Activated CD4-positive, alpha-beta T cell treated with anti-CD3 and anti-CD28 coated beads, Interleukin-2, amount 10 ng/mL, durations not matched to agents 7 days and 5 days (primary cell): ENCODE measurements at regions not wholly inside any gene's neighbourhood (a gene's known extent, or its start where the extent isn't known, plus 50 kb on each side); places are given as distances from the start of the nearest gene placed in this dataset.

Experiments
- CTCF ChIA-PET: fragments of 350-600 bp; sonication (Branson Sonifier 250); formaldehyde crosslinking; loops from one replicate; lab custom pipeline; 2021; ENCODE audit warnings: antibody characterized with exemption; lab: Charles Lee
- POLR2A ChIA-PET: fragments of 350-600 bp; sonication (Branson Sonifier 250); formaldehyde crosslinking; loops from one replicate; lab custom pipeline; 2021; ENCODE audit warnings: antibody characterized with exemption; lab: Charles Lee
- DNase-seq: peaks from one replicate; pipeline ENCODE4 v3.0.0-alpha.2; 2020
- H3K27ac Mint-ChIP-seq: one replicate; pipeline ENCODE4 v1.8.0; 2021; ENCODE audit warnings: mild to moderate bottlenecking, moderate library complexity, mixed read lengths
- H3K27me3 Mint-ChIP-seq: one replicate; pipeline ENCODE4 v1.8.0; 2021; ENCODE audit warnings: mixed read lengths
- H3K36me3 Mint-ChIP-seq: one replicate; pipeline ENCODE4 v1.8.0; 2021; ENCODE audit warnings: low read depth, mixed read lengths
- H3K4me1 Mint-ChIP-seq: one replicate; pipeline ENCODE4 v1.8.0; 2021; ENCODE audit warnings: mixed read lengths
- H3K4me3 Mint-ChIP-seq: one replicate; pipeline ENCODE4 v1.8.0; 2021; ENCODE audit warnings: mild to moderate bottlenecking, moderate library complexity, mixed read lengths
- H3K9me3 Mint-ChIP-seq: one replicate; pipeline ENCODE4 v1.8.0; 2021; ENCODE audit warnings: mixed read lengths

DNA sequence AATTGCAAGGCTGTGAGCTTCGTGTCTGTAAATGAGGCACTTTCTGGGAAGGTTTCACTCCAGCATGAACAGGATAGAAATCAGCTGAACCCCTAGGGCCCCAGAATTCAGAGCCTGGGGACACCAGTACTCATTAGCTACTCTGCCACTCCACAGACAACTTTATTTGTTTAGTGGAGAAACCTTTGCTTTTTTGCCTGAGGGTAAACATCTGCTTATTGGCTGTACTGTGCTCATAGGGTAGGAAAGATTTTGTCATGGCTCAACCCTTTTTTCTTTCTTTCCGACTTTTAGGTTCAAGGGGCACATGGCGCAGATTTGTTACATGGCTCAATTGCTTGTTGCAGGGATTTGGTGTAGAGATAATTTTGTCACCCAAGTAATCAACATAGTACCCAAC is 138.4 kb upstream of the BACE2 start:
- no peaks in the 10 kb centered on the region for H3K4me1 Mint-ChIP-seq
- no peak for DNase-seq
- ChIA-PET POLR2A (no interaction called here), CTCF (no interaction called here)
- no peak overlapping the region for H3K4me3 Mint-ChIP-seq
- H3K27me3 Mint-ChIP-seq = peaks cover 1% of the 10 kb centered on the region
- no peak overlapping the region for H3K27ac Mint-ChIP-seq
- no peaks in the 10 kb centered on the region for H3K9me3 Mint-ChIP-seq
- no peaks in the 10 kb centered on the region for H3K36me3 Mint-ChIP-seq

DNA sequence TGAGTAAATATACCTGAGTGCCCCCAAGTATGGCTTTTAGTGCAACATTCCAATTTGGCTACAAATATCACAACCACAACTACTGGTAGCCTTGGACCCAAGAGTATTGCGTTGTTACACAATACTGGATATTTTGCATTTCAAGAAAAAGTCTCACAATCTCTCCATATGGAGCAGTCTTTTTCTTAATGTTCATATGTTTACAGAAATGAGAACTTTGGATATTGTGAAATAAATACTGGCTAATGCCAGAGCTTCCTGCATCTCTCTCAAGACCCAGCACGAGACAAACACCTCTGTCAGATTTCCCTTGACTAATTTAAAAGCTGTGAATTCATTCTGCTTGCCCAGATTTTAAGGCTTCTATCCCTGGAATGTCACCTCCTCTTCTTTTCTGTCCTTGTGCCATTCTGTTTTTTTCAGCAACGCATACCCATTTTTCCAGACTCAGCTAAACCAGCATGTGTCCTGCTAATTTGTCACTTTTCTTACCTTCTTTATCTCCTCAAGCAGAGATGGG is 136.2 kb upstream of the BACE2 start:
- POLR2A ChIA-PET = no interaction called here
- H3K27me3 Mint-ChIP-seq = peaks cover 1% of the 10 kb centered on the region
- H3K4me1 Mint-ChIP-seq = no peaks in the 10 kb centered on the region
- H3K9me3 Mint-ChIP-seq = no peaks in the 10 kb centered on the region
- no peaks in the 10 kb centered on the region for H3K36me3 Mint-ChIP-seq
- no peak overlapping the region for H3K27ac Mint-ChIP-seq
- DNase-seq = no peak
- CTCF ChIA-PET = interaction anchor here (0.6 kb wide), 1 partner anchor 270 kb away, joined by 3 read pairs; no protein-coding TSS in a partner anchor
- no peak overlapping the region for H3K4me3 Mint-ChIP-seq

DNA sequence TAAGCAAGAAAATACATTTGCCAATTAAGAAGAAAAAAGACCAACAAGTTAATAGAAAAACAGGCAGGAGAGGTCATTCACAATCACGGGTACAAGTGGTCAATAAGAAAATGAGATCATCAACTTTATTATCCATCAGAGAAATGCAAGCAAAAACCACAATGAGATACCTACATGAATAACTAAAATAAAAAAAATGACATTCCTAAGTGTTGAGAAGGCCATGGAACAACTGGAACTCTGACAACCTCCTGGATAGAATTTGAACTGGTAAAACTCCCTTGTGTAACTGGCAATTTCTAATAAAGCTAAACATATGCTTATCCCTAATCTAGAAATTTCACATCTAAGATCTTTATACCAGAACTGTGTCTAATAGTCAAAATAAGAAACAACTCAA is 135.4 kb upstream of the BACE2 start:
- ChIA-PET CTCF (interaction anchor here (0.6 kb wide), 1 partner anchor 270 kb away, joined by 3 read pairs; no protein-coding TSS in a partner anchor), POLR2A (no interaction called here)
- H3K4me3 Mint-ChIP-seq = no peak overlapping the region
- no peaks in the 10 kb centered on the region for H3K9me3 Mint-ChIP-seq
- H3K27me3 Mint-ChIP-seq = peaks cover under 1% of the 10 kb centered on the region
- DNase-seq = no peak
- no peaks in the 10 kb centered on the region for H3K36me3 Mint-ChIP-seq
- no peak overlapping the region for H3K27ac Mint-ChIP-seq
- no peaks in the 10 kb centered on the region for H3K4me1 Mint-ChIP-seq

DNA sequence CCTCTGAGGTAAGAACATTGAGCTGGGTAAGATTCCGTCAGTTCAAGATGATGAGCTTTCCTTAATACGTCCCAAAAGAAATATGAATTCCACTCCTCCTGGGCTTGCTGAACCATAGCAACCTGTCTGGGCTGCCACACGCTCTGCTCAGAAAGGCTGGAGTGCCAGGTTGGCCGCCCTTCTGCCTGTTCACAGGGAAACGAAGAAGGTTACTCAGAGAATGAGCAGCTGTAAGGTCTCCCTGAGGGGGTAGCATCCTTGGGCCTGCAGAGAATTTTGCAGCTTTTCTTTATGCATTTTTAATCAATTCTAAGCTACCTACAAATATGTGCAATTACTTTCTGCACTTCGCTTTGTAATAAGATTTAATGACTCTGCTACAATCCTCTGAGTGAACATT is 130.7 kb upstream of the BACE2 start:
- Mint-ChIP-seq H3K27me3 (no peaks in the 10 kb centered on the region), H3K27ac (no peak overlapping the region), H3K36me3 (no peaks in the 10 kb centered on the region), H3K4me3 (no peak overlapping the region), H3K4me1 (no peaks in the 10 kb centered on the region), H3K9me3 (no peaks in the 10 kb centered on the region)
- CTCF ChIA-PET = interaction anchor here (0.7 kb wide), 1 partner anchor 334 kb away, joined by 3 read pairs; no protein-coding TSS in a partner anchor
- DNase-seq = no peak
- POLR2A ChIA-PET = no interaction called here

DNA sequence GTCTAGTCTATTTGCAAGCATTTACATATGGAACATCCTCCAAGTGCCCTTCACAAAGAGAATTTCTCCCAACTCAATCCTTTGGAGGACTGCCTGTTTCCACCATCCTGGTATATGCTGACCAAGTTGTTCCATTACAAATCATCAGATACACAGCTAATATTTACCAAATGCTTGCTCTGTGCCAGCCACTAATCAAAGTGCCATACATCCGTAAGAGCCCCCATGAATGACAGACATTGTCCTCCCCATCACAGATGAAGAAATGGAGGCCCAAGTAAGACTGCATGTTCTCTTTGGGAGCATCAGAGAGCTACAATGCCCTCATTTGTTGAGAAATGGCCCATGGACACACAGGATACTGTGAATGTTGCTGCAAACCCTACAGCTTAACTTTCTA is 130.0 kb upstream of the BACE2 start:
- no peak for DNase-seq
- Mint-ChIP-seq H3K4me3 (no peak overlapping the region), H3K4me1 (no peaks in the 10 kb centered on the region), H3K27me3 (no peaks in the 10 kb centered on the region), H3K27ac (no peak overlapping the region), H3K36me3 (no peaks in the 10 kb centered on the region), H3K9me3 (no peaks in the 10 kb centered on the region)
- ChIA-PET POLR2A (no interaction called here), CTCF (no interaction called here)

DNA sequence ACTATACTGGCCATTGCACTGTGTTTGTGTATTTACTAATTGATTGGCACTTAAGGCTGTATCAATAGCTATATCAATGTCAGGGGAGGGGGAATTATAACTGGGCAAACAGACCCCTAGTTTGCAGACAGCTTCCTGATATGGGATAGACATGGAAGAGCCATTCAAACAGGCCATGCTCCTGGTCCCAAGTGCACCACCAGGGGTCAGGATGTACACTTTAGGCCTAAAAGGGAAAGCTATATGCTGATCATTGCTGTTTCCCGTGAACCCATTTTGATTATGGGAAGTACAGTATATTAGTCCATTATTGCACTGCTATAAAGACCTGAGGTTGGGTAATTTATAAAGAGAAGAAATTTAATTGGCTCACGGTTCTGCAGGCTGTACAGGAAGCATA is 124.9 kb upstream of the BACE2 start:
- DNase-seq = no peak
- Mint-ChIP-seq H3K9me3 (no peaks in the 10 kb centered on the region), H3K4me1 (no peaks in the 10 kb centered on the region), H3K4me3 (no peak overlapping the region), H3K27me3 (peaks cover 4% of the 10 kb centered on the region), H3K27ac (no peak overlapping the region), H3K36me3 (no peaks in the 10 kb centered on the region)
- POLR2A ChIA-PET = no interaction called here
- CTCF ChIA-PET = no interaction called here

DNA sequence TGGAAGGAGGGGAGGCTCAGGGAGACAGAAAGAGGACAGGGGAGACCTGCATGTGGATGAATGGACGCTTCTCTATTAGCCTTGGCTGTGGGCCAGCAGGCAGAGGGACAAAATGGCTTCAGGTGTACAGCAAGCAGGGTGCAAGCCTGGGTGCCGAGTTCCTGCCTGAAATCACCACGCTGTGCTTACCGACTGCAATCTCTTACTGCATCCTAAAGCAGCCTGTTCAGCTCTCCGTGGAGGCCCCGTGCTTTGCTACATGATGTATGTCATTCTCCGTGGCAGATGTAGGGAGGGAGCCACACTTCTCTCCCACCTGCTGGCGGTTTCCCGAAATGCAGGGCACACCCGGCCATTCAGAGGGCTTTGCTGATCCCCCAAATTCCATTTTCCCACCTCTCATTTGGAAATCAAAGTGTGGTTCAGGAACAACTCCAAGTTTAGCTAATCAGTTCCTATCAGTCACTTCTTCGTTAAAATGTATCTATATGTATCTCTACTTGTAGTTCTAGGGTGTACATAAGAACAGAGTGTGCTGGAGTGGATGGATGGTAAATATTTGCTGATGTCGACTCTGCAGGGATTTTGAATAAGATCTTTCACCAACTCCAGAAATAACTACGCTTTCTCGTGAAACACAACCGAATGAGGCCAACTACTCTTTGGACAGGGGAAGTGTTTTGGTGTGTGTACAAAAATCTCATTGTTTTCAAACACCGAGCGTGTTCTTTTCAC is 122.3 kb upstream of the BACE2 start:
- no peaks in the 10 kb centered on the region for H3K4me1 Mint-ChIP-seq
- H3K36me3 Mint-ChIP-seq = no peaks in the 10 kb centered on the region
- DNase-seq = no peak
- no peaks in the 10 kb centered on the region for H3K9me3 Mint-ChIP-seq
- H3K27me3 Mint-ChIP-seq = peaks cover 6% of the 10 kb centered on the region
- POLR2A ChIA-PET = no interaction called here
- no peak overlapping the region for H3K4me3 Mint-ChIP-seq
- H3K27ac Mint-ChIP-seq = no peak overlapping the region
- CTCF ChIA-PET = no interaction called here

DNA sequence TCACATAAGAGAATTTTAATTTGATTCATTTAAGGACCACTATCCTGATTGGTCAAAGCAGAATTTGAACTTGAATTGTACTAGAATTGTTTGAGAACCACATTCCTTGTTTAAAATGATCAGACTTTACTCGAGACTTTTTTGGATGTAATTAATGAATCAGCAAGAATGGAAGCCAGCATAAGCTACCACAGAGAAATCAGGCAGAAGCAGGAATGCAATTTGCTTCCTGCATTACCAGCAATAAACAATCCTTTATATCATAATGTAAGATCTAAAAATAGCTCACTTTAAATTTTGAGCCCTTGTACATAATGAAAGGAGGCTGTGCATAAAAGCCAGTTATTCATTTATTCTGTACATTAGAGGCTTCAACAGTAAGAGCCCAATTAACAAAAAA is 119.8 kb upstream of the BACE2 start:
- H3K4me1 Mint-ChIP-seq = no peaks in the 10 kb centered on the region
- H3K4me3 Mint-ChIP-seq = no peak overlapping the region

DNA sequence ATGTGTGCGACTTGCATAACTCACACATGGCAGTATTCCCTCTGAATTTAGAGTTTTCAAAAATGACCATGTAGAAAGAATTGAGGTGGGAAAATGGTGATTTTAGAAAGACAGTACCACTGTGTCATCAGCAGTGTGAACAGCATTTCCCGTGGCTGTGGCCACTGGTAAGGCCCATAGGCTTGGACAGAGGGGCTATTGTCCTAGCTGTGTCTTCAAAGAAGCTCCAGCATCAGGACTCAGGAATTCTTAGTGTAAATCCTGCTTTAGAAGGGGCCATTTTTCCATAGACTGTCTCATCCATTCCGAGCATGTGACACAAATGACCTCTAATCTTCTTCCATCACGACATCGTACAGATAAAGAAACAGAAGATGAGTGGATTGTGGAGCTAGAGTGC is 119.3 kb upstream of the BACE2 start:
- CTCF ChIA-PET = no interaction called here
- H3K9me3 Mint-ChIP-seq = no peaks in the 10 kb centered on the region
- no peak for DNase-seq

More for the DNA sequence above, 119.8 kb upstream of the BACE2 start:
- Mint-ChIP-seq H3K9me3 (no peaks in the 10 kb centered on the region), H3K27me3 (peaks cover 6% of the 10 kb centered on the region), H3K27ac (no peak overlapping the region), H3K36me3 (no peaks in the 10 kb centered on the region)
- POLR2A ChIA-PET = no interaction called here
- DNase-seq = no peak
- CTCF ChIA-PET = no interaction called here

DNA sequence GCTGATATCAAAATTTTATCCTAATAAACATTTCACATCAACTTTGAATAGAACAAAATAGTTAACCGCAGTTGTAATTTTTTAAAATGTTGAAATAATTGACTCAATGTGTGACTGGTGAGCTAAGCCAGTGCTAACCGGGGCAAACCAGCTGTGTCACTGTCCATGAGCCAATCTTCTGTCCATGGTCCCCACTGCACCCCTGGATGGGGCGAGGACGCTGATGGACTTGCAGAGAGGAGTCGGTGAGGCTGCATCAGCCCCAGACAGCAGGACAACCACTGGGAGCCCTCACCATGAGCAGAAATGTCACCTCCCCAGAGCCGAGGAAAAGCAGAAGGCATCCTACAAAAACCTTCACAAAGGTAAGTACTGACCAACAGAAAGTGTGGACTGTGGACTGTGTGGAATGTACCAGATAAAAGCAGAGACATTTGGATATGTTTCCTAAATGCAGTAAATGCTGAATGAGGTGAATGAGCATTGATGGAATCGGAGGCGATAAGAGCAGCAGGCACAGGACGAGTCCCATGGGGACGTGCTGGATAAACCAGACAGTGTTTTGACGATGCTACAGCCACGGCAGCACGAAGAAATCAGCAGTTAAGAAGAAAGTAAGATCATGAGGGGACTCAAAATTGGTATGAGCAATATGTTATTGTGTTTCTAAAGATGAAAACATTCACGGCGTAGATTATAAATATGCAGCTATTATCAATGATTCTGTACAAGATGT is 115.0 kb upstream of the BACE2 start:
- Mint-ChIP-seq H3K4me3 (no peak overlapping the region), H3K27me3 (peaks cover 2% of the 10 kb centered on the region), H3K36me3 (no peaks in the 10 kb centered on the region), H3K27ac (no peak overlapping the region), H3K4me1 (no peaks in the 10 kb centered on the region), H3K9me3 (no peaks in the 10 kb centered on the region)
- no peak for DNase-seq
- POLR2A ChIA-PET = no interaction called here
- CTCF ChIA-PET = no interaction called here

More for the DNA sequence above, 119.3 kb upstream of the BACE2 start:
- H3K27me3 Mint-ChIP-seq = peaks cover 6% of the 10 kb centered on the region
- no peaks in the 10 kb centered on the region for H3K4me1 Mint-ChIP-seq
- no peak overlapping the region for H3K4me3 Mint-ChIP-seq
- POLR2A ChIA-PET = interaction anchor here (0.5 kb wide), 1 partner anchor 17 kb away, joined by 3 read pairs; no protein-coding TSS in a partner anchor
- H3K27ac Mint-ChIP-seq = no peak overlapping the region
- no peaks in the 10 kb centered on the region for H3K36me3 Mint-ChIP-seq

DNA sequence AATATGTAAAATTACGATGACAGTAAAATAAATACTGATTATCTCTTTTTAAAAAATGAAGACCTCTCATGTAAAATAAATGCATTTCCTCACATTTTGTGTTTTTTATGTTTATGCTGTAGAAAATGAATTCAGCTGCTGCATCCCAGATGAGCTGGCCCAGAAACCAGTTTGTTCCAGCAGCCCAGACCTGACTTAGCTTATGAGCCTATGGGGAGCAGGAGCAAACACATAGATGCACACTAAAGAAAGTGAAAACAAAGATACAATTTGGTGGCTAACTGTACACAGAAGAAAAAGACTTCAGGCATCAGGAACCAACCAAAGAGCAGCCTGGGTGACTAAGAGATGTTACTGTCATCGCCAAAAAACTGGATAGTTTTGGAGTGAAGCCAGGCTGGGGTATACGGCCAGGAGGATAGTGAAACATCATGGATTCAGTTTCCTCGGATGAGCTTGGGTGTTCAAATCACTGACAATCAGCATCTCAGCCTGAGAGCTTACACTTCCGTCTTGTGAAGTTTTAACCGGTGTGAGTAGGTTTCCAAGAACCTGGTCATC is 113.9 kb upstream of the BACE2 start:
- Mint-ChIP-seq H3K36me3 (no peaks in the 10 kb centered on the region), H3K27me3 (peaks cover 2% of the 10 kb centered on the region), H3K9me3 (no peaks in the 10 kb centered on the region), H3K4me1 (no peaks in the 10 kb centered on the region), H3K4me3 (no peak overlapping the region), H3K27ac (no peak overlapping the region)
- POLR2A ChIA-PET = no interaction called here
- CTCF ChIA-PET = no interaction called here
- no peak for DNase-seq

DNA sequence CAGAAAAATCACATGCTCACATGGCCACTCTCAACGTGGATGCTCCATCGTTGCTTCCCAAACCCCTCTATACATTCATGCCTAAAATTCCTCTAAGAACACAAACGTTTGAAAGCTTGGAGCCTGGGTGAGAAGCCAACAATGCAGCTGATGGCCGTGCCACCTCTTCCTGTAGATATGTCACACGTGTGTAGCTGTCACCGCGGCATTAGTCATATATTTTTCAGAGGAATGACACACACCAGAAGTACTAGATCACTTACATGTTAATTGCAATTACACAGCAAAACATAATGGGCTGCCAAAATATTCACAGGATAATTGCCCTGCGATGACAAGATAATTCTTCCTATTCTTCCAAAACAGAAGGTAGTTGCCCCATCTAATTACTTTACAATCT is 112.7 kb upstream of the BACE2 start:
- CTCF ChIA-PET = no interaction called here

DNA sequence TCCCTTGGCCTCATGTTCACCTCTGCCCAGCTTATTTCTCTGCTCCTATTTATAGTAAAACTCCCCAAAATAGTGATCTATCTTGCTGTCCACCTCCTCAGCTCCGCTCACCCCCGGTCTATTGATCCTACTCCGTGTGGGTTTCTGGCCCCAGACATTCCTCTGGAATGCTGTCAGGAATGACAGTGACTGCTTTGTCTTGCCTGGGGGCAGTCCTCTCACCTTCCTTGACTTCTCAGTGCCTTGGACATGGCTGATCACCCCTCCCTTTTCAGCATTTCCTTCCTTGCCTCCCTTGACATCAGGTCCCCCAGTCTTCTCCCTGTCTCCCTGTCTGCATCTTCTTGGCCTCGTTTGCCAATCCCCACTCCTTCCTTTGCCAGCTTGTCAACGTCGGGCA is 108.1 kb upstream of the BACE2 start:
- ChIA-PET POLR2A (no interaction called here), CTCF (no interaction called here)
- H3K27me3 Mint-ChIP-seq = no peaks in the 10 kb centered on the region
- no peaks in the 10 kb centered on the region for H3K4me1 Mint-ChIP-seq
- DNase-seq = no peak
- no peaks in the 10 kb centered on the region for H3K9me3 Mint-ChIP-seq
- no peak overlapping the region for H3K4me3 Mint-ChIP-seq
- no peaks in the 10 kb centered on the region for H3K36me3 Mint-ChIP-seq
- no peak overlapping the region for H3K27ac Mint-ChIP-seq

More for the DNA sequence above, 112.7 kb upstream of the BACE2 start:
- Mint-ChIP-seq H3K4me3 (no peak overlapping the region), H3K4me1 (no peaks in the 10 kb centered on the region), H3K27me3 (no peaks in the 10 kb centered on the region), H3K9me3 (no peaks in the 10 kb centered on the region), H3K36me3 (no peaks in the 10 kb centered on the region), H3K27ac (no peak overlapping the region)
- POLR2A ChIA-PET = no interaction called here
- no peak for DNase-seq
